GM18907 (cell line): ENCODE measurements at regions not wholly inside any gene's neighbourhood (a gene's known extent, or its start where the extent isn't known, plus 50 kb on each side); places are given as distances from the start of the nearest gene placed in this dataset.

Experiments used
- ATAC-seq: cut with Tn5 transposase; IDR thresholded peaks from one replicate; pipeline ENCODE4 v1.9.1; 2021; ENCODE audit warnings: mild to moderate bottlenecking, moderate library complexity; ENCODE audit not compliant: unreplicated experiment

GRCh38 chr3:177752831-177753230 is 555.5 kb upstream of the TBL1XR1 start:
- no peak for ATAC-seq

GRCh38 chr3:177753451-177754155 is 556.3 kb upstream of the TBL1XR1 start:
- no peak for ATAC-seq

GRCh38 chr3:177754508-177754921 is 557.2 kb upstream of the TBL1XR1 start:
- ATAC-seq: no peak

GRCh38 chr3:177758126-177758525 is 560.8 kb upstream of the TBL1XR1 start:
- no peak for ATAC-seq

- no peak for ATAC-seq
Observed at GRCh38 chr3:177760803-177761202, 563.5 kb upstream of the TBL1XR1 start.

GRCh38 chr3:177764377-177764912 is 567.2 kb upstream of the TBL1XR1 start:
- no peak for ATAC-seq

DNA sequence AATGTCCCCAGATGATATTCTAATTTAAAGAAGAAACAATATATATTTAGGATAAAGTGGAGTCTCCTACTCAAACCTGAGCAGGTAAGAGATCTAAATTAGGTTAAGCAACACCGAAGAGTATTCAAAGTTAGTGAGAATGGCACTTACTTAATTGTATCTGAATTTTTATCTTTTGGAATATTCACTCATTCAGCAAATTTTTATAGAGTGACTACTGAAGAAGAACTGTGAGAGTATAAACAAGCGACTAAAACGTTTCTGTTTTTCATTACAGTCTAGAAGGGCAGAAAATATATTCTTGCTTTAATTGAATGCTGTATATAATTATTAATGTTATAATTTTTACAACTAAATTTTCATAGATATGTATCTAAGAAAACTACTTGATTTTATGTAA is 567.7 kb upstream of the TBL1XR1 start:
- no peak for ATAC-seq

GRCh38 chr3:177770383-177771230 is 573.3 kb upstream of the TBL1XR1 start:
- ATAC-seq: no peak

GRCh38 chr3:177771780-177772179 is 574.5 kb upstream of the TBL1XR1 start:
- no peak for ATAC-seq

- ATAC-seq: no peak
Observed at GRCh38 chr3:177772908-177773557, 575.8 kb upstream of the TBL1XR1 start.

GRCh38 chr3:177773717-177774116 is 576.4 kb upstream of the TBL1XR1 start:
- no peak for ATAC-seq

GRCh38 chr3:177776661-177777101 is 579.4 kb upstream of the TBL1XR1 start:
- no peak for ATAC-seq

- ATAC-seq: peak; percentile 92
Observed at GRCh38 chr3:177777699-177778098, 580.4 kb upstream of the TBL1XR1 start.

DNA sequence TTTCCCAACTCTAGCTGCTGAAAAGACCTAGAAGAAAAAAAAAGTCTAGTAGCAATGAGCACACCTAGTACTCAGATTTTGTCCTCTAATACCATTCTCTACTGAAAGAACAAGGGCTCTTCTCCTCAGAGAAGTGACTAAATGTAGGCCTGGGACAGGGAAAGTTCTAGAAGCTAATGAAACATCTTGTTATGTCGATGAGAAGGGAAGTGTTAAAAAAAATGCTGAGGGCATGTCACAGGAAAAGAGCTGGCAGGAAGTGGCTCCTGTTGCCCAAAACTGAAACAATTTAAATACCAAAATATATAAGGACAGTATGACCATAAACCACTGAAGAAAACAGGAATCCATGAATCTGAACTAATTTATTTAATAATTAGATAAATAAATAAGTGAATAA is 581.4 kb upstream of the TBL1XR1 start:
- no peak for ATAC-seq

DNA sequence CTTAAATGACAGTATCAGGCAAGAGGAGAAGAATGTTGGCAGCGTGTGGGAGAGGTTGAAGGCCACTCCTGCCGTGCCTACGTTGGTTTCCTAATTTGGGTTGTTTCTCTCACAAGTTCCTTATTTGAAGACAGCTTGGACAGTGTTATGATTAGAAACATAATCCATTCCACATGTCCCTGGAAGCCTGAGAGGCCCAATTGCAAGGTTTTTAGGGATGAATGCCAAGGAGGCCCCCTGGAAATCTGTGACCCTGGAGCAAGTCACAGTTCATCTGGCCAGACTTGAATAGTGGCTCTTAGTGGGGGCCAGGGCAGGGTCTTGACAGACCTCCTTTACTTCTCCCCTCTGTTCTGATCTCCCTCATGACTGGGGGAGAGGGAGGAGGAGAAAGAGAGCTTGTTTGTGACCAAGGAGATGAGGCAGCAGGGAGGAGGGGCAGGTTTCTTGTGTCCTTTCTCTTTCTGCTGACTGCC is 584.4 kb upstream of the TBL1XR1 start:
- ATAC-seq: no peak

GRCh38 chr3:177783338-177783737 is 586.1 kb upstream of the TBL1XR1 start:
- no peak for ATAC-seq

- no peak for ATAC-seq
Observed at GRCh38 chr3:177783767-177784166, 586.5 kb upstream of the TBL1XR1 start.

DNA sequence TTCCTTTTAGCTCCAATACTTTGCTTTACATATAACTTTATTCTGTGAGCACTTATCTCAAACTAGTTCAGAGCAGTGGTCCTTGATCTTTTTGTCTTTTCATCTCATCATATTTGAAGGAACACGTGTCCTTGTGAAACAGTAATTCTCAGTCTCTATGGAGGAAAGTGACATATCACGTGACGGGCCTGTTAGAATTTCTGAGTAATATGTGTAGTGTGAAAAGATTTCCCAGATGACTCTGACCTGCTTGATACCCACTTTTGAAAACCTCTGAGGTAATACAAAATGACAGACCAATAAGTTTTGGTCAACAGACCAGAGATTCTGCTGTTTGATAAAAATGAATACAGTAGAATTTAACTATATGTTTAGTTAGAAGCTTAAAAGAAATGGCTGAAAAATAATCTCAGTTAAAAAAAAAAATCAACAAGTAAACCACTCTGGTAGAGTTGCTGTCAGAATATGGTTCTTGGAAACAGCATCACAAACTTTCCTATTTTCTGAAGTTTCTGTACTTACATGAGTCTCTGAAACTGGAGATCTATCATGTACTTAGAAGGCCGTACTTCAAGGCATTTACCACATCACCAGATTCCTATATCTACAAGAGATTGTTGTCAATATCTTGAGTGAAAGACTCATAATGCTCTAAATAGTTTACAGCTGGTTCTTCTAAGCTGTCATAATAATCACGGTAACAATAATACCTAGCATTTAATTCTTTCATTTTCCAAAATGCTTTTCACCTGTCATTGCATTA is 590.2 kb upstream of the TBL1XR1 start:
- peak; percentile 88 for ATAC-seq

- ATAC-seq: no peak
Observed at GRCh38 chr3:177789500-177789899, 592.2 kb upstream of the TBL1XR1 start.

- ATAC-seq: no peak
Observed at GRCh38 chr3:177792311-177793030, 595.2 kb upstream of the TBL1XR1 start.
